CD4-positive, alpha-beta memory T cell (primary cell): ENCODE measurements at regions not wholly inside any gene's neighbourhood (a gene's known extent, or its start where the extent isn't known, plus 50 kb on each side); places are given as distances from the start of the nearest gene placed in this dataset.

ENCODE experiments used
- CTCF ChIA-PET: fragments of 350-600 bp; sonication (Branson Sonifier 250); formaldehyde crosslinking; loops from one replicate; lab custom pipeline; 2021; ENCODE audit warnings: inconsistent platforms; ENCODE audit not compliant: partially characterized antibody; lab: Charles Lee
- POLR2A ChIA-PET: fragments of 350-600 bp; sonication (Branson Sonifier 250); formaldehyde crosslinking; loops from one replicate; lab custom pipeline; 2021; ENCODE audit not compliant: partially characterized antibody; lab: Charles Lee
- DNase-seq, 5 donors: peaks; one replicate each; pipeline versions ENCODE4 v3.0.0 to v3.0.0-alpha.2; 2020 to 2022; ENCODE audit warnings: mixed read lengths in 1 of 5
- H3K27ac ChIP-seq: one replicate; pipeline ENCODE4 v1.7.0; 2013; ENCODE audit warnings: low read depth, low read length
- H3K27me3 ChIP-seq: 2 replicates; pipeline ENCODE4 v1.7.0; 2013; ENCODE audit warnings: mild to moderate bottlenecking, low read length, moderate library complexity; ENCODE audit not compliant: insufficient read depth
- H3K36me3 ChIP-seq: 2 replicates; pipeline ENCODE4 v1.7.0; 2013; ENCODE audit warnings: mild to moderate bottlenecking, low read length, moderate library complexity; ENCODE audit not compliant: insufficient read depth
- H3K4me1 ChIP-seq: 2 replicates; pipeline ENCODE4 v1.7.0; 2013; ENCODE audit warnings: mild to moderate bottlenecking, low read length, moderate library complexity; ENCODE audit not compliant: insufficient read depth
- H3K4me3 ChIP-seq, 2 donors: one replicate each; pipeline ENCODE4 v1.7.0; 2013; ENCODE audit warnings: low read length in 2 of 2, mild to moderate bottlenecking in 1 of 2
- H3K9me3 ChIP-seq, 2 donors: one replicate each; pipeline ENCODE4 v1.7.0; 2013; ENCODE audit warnings: low read length in 2 of 2, control low read depth in 1 of 2; ENCODE audit not compliant: control insufficient read depth in 1 of 2
- H3K27ac Mint-ChIP-seq, 7 donors: one replicate each; pipeline ENCODE4 v1.8.0; 2020 to 2021; ENCODE audit warnings: mixed read lengths in 7 of 7, mild to moderate bottlenecking in 6 of 7, inconsistent platforms in 3 of 7, moderate library complexity in 3 of 7
- H3K27me3 Mint-ChIP-seq, 2 donors: one replicate each; pipeline ENCODE4 v1.8.0; 2020 to 2021; ENCODE audit warnings: mixed read lengths in 2 of 2
- H3K36me3 Mint-ChIP-seq, 2 donors: one replicate each; pipeline ENCODE4 v1.8.0; 2020 to 2021; ENCODE audit warnings: mixed read lengths in 2 of 2, inconsistent platforms in 1 of 2, mild to moderate bottlenecking in 1 of 2
- H3K4me1 Mint-ChIP-seq, 4 donors: one replicate each; pipeline ENCODE4 v1.8.0; 2020 to 2021; ENCODE audit warnings: mixed read lengths in 4 of 4, mild to moderate bottlenecking in 1 of 4
- H3K4me3 Mint-ChIP-seq, 8 donors: one replicate each; pipeline ENCODE4 v1.8.0; 2020 to 2021; ENCODE audit warnings: mixed read lengths in 8 of 8, mild to moderate bottlenecking in 7 of 8, moderate library complexity in 6 of 8, inconsistent platforms in 3 of 8
- H3K9me3 Mint-ChIP-seq, 8 donors: one replicate each; pipeline ENCODE4 v1.8.0; 2020 to 2021; ENCODE audit warnings: mixed read lengths in 8 of 8, mild to moderate bottlenecking in 5 of 8, inconsistent platforms in 3 of 8, moderate library complexity in 1 of 8
- intact Hi-C: fragments of 100-400 bp; cut with micrococcal nuclease; formaldehyde crosslinking; loops from one replicate; pipeline ENCODE4 v1.15.1; 2023

DNA sequence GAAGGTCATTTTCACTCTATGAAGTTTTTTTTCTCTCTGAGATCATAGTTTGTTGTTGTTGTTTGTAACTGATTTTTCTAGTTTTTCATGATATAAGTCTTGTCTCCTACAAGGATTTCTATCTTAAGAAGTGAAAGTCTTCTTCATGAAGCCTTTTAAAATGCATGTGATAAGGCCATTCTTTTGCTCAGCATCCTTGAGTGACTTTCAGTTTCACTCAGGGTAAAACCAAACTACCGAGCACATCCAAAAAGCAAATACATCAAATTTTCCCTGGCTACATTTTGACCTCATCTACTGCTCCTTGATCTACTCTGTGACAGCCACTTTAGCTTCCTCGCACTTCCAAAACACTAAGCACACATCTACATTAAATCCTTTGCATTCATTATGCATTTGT is 580.7 kb downstream of the KCTD8 start:
- Histone ChIP-seq H3K9me3 (no peaks in the 10 kb centered on the region), H3K27me3 (no peaks in the 10 kb centered on the region), H3K27ac (no peak overlapping the region), H3K36me3 (no peaks in the 10 kb centered on the region), H3K4me1 (no peaks in the 10 kb centered on the region), H3K4me3 (no peak overlapping the region)
- CTCF ChIA-PET, result no interaction called here
- Mint-ChIP-seq H3K27ac (no peak overlapping the region), H3K9me3 (peaks cover 0 to 23% (median 4%) of the 10 kb centered on the region in 8 donors), H3K4me1 (no peaks in the 10 kb centered on the region), H3K36me3 (no peaks in the 10 kb centered on the region), H3K27me3 (no peaks in the 10 kb centered on the region), H3K4me3 (no peak overlapping the region)
- DNase-seq, result no peak
- intact Hi-C loops, result no loop called here
- POLR2A ChIA-PET, result no interaction called here

DNA sequence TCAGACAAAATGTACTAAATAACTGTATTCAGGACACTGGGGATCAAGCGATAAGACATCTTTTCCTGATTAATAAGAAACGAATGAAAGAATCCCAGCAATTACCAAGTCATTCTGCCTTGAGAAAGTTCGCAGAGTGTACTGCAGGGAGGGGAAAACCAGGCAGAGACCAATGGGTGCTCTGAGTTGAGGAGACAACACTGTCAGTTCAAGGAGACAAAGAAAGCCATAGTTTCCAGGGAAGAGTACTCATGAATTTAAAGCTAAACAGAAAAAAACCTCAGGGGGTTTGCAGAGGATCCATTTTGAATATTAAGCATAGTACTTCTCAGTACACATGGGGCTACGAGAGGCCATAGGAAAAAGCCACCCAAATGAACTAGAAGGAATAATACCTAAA is 573.0 kb downstream of the KCTD8 start:
- no peaks in the 10 kb centered on the region for H3K4me1 ChIP-seq
- ChIA-PET POLR2A (no interaction called here), CTCF (no interaction called here)
- Mint-ChIP-seq H3K27ac (no peak overlapping the region), H3K27me3 (no peaks in the 10 kb centered on the region), H3K4me3 (no peak overlapping the region), H3K36me3 (no peaks in the 10 kb centered on the region), H3K9me3 (peaks cover 0 to 15% (median 3%) of the 10 kb centered on the region in 8 donors), H3K4me1 (no peaks in the 10 kb centered on the region)
- H3K4me3 ChIP-seq, result no peak overlapping the region
- no peak overlapping the region for H3K27ac ChIP-seq
- no peaks in the 10 kb centered on the region for H3K9me3 ChIP-seq
- no peaks in the 10 kb centered on the region for H3K27me3 ChIP-seq
- intact Hi-C loops, result no loop called here
- DNase-seq, result no peak
- no peaks in the 10 kb centered on the region for H3K36me3 ChIP-seq

DNA sequence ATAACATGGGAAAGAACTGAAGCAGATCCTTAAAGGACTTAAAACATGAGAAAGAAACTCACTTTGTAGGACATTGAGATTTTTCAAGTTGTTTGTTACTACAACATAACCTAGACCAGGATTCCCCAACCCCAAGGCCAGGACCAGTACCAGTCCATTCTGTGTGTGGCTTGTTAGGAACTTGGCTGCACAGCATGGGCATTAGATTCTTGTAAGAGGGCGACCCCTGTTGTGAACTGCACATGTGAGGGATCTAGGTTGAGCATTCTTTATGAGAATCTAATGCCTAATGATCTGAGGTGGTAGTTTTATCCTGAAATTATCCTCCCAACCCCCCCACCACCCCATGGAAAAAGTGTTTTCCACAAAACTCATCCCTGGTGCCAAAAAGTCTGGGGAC is 566.1 kb downstream of the KCTD8 start:
- Mint-ChIP-seq H3K27ac (no peak overlapping the region), H3K4me1 (no peaks in the 10 kb centered on the region), H3K4me3 (no peak overlapping the region), H3K9me3 (peaks cover 0 to 8% (median 3%) of the 10 kb centered on the region in 8 donors), H3K27me3 (no peaks in the 10 kb centered on the region), H3K36me3 (no peaks in the 10 kb centered on the region)
- Histone ChIP-seq H3K9me3 (no peaks in the 10 kb centered on the region), H3K36me3 (no peaks in the 10 kb centered on the region), H3K4me1 (no peaks in the 10 kb centered on the region), H3K4me3 (no peak overlapping the region), H3K27ac (no peak overlapping the region), H3K27me3 (no peaks in the 10 kb centered on the region)
- intact Hi-C loops, result no loop called here
- ChIA-PET CTCF (no interaction called here), POLR2A (no interaction called here)
- DNase-seq, result no peak

DNA sequence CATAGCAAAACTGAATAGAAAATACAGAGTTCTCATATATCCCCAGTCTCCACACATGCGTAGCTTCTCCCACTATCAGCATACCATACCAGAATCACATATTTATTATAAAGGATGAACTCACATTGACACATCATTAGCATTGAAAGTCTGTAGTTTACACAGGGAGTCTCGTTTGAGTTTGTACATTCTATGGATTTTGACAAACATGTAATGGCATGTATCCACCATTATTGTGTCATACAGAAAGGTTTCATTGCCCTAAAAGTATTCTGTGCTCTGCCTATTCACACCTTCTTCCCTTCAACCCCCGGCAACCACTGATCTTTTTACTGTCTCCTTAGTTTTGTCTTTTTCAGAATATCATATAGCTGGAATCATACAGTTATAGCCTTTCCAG is 562.4 kb downstream of the KCTD8 start:
- H3K27me3 Mint-ChIP-seq, result no peaks in the 10 kb centered on the region
- Histone ChIP-seq H3K27me3 (no peaks in the 10 kb centered on the region), H3K36me3 (no peaks in the 10 kb centered on the region), H3K4me3 (no peak overlapping the region), H3K27ac (no peak overlapping the region), H3K9me3 (no peaks in the 10 kb centered on the region), H3K4me1 (no peaks in the 10 kb centered on the region)
- intact Hi-C loops, result no loop called here
- no peak overlapping the region for H3K27ac Mint-ChIP-seq
- no peaks in the 10 kb centered on the region for H3K4me1 Mint-ChIP-seq
- no peak overlapping the region for H3K4me3 Mint-ChIP-seq
- DNase-seq, result no peak
- H3K36me3 Mint-ChIP-seq, result no peaks in the 10 kb centered on the region
- ChIA-PET POLR2A (no interaction called here), CTCF (no interaction called here)
- H3K9me3 Mint-ChIP-seq, result peaks cover 0 to 8% (median 3%) of the 10 kb centered on the region in 8 donors

DNA sequence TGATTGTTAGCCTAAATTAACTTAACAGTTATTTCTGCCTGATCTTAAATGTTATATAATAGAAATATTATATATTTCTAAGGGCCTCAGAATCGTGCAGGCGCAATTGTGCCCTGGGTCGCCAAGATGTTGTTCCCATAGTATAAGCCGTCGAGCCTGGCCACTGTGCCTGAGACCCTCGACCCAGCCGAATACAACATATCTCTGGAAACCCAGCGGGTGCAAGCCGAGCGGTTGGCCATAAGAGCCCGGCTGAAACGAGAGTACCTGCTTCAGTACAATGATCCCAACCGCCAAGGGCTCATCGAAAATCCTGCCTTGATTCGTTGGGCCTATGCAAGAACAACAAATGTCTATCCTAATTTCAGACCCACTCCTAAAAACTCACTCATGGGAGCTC is 549.8 kb downstream of the KCTD8 start:
- Histone ChIP-seq H3K4me1 (no peaks in the 10 kb centered on the region), H3K36me3 (no peaks in the 10 kb centered on the region), H3K27me3 (no peaks in the 10 kb centered on the region), H3K9me3 (no peaks in the 10 kb centered on the region), H3K27ac (no peak overlapping the region), H3K4me3 (no peak overlapping the region)
- Mint-ChIP-seq H3K27me3 (no peaks in the 10 kb centered on the region), H3K36me3 (no peaks in the 10 kb centered on the region), H3K9me3 (peaks cover 0 to 22% (median 13%) of the 10 kb centered on the region in 8 donors), H3K4me1 (no peaks in the 10 kb centered on the region), H3K27ac (no peak overlapping the region), H3K4me3 (no peak overlapping the region)
- DNase-seq, result no peak
- POLR2A ChIA-PET, result no interaction called here
- intact Hi-C loops, result no loop called here
- CTCF ChIA-PET, result no interaction called here

DNA sequence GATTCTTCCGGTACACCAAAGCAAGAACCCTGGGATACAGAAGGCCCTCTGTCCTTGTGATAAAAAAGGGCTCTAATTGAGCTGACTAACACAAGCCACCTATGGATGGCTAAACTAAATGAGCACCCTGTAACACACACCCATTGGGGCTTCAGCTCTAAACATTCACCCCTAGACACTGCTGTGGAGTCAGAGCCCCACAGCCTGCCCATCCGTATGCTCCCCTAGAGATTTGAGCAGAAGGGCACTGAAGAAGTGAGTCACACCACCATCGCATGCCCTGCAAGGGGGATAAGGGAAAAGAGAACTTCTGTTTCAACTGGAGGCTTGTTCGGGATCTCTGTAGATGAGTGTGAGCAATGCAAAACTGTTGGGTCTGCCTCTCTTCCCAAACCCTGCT is 545.2 kb downstream of the KCTD8 start:
- Histone ChIP-seq H3K9me3 (no peaks in the 10 kb centered on the region), H3K27ac (no peak overlapping the region), H3K27me3 (no peaks in the 10 kb centered on the region), H3K36me3 (no peaks in the 10 kb centered on the region), H3K4me3 (no peak overlapping the region), H3K4me1 (no peaks in the 10 kb centered on the region)
- ChIA-PET CTCF (no interaction called here), POLR2A (no interaction called here)
- H3K4me1 Mint-ChIP-seq, result no peaks in the 10 kb centered on the region
- H3K9me3 Mint-ChIP-seq, result peaks cover 0 to 15% (median 9%) of the 10 kb centered on the region in 8 donors
- no peak for DNase-seq
- H3K4me3 Mint-ChIP-seq, result no peak overlapping the region
- H3K27ac Mint-ChIP-seq, result no peak overlapping the region
- intact Hi-C loops, result no loop called here
- no peaks in the 10 kb centered on the region for H3K27me3 Mint-ChIP-seq
- H3K36me3 Mint-ChIP-seq, result no peaks in the 10 kb centered on the region

DNA sequence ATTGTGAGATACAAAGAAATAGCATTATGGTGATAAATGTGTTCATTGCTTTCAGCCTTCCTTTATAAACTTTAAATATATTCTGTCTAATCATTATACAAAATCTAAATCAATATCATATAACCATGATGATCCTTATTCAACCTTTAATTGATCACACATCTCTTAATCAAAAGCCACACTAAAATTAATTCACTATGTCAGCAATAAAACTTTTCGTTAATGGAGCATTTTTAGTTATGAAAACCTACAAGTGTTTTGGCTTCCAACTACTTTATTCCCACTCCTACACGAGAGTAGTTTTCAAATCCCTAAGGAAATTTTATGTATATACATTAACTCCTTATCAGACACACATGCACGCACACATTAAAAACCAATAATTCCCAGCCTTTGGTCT is 530.2 kb downstream of the KCTD8 start:
- no peaks in the 10 kb centered on the region for H3K4me1 Mint-ChIP-seq
- Histone ChIP-seq H3K36me3 (no peaks in the 10 kb centered on the region), H3K27ac (no peak overlapping the region), H3K4me3 (no peak overlapping the region), H3K9me3 (no peaks in the 10 kb centered on the region), H3K4me1 (no peaks in the 10 kb centered on the region), H3K27me3 (no peaks in the 10 kb centered on the region)
- H3K9me3 Mint-ChIP-seq, result peaks cover 3 to 27% (median 9%) of the 10 kb centered on the region in 8 donors
- ChIA-PET POLR2A (no interaction called here), CTCF (no interaction called here)
- DNase-seq, result no peak
- no peaks in the 10 kb centered on the region for H3K27me3 Mint-ChIP-seq
- no peak overlapping the region for H3K4me3 Mint-ChIP-seq
- intact Hi-C loops, result no loop called here
- no peaks in the 10 kb centered on the region for H3K36me3 Mint-ChIP-seq
- H3K27ac Mint-ChIP-seq, result no peak overlapping the region

DNA sequence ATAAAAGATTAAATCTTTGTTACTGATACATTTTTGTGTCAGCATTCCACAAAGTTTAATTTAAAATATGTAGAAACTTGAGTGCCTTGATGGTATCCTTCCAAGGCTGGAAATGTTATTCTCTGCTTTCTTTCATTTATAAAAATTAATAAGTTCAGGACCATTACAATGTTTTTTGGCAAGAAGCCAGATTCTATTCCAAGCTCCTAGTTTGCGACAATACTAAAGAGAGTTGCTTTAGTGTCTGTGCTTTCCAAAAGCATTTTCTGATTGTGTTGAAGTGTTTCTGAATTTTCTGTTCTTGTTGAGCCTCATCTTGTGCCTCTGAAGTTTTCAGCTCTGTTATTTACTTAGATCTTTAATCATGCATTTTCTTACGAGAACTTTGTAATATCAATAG is 516.2 kb downstream of the KCTD8 start:
- Mint-ChIP-seq H3K4me3 (no peak overlapping the region), H3K27ac (no peak overlapping the region), H3K27me3 (no peaks in the 10 kb centered on the region), H3K4me1 (no peaks in the 10 kb centered on the region), H3K36me3 (no peaks in the 10 kb centered on the region), H3K9me3 (peaks cover 0 to 8% (median 2%) of the 10 kb centered on the region in 8 donors)
- DNase-seq, result no peak
- Histone ChIP-seq H3K4me3 (no peak overlapping the region), H3K4me1 (no peaks in the 10 kb centered on the region), H3K9me3 (no peaks in the 10 kb centered on the region), H3K27me3 (no peaks in the 10 kb centered on the region), H3K36me3 (no peaks in the 10 kb centered on the region), H3K27ac (no peak overlapping the region)
- ChIA-PET CTCF (no interaction called here), POLR2A (no interaction called here)
- intact Hi-C loops, result no loop called here
